ENCODE measurements at regions not wholly inside any gene's neighbourhood (a gene's known extent, or its start where the extent isn't known, plus 50 kb on each side); places are given as distances from the start of the nearest gene placed in this dataset.

GRCh38 chr6:139832493-139833305 lies 458.3 kb upstream of the CITED2 start:
- no peak for DNase-seq (ENCODE audit: low read depth, low spot score)

- DNase-seq (ENCODE audit: low read depth, low spot score): no peak
Observed at GRCh38 chr6:139829576-139829975, 455.1 kb upstream of the CITED2 start.

- no peak for DNase-seq (ENCODE audit: low read depth, low spot score)
Observed at GRCh38 chr6:139828751-139829519, 454.5 kb upstream of the CITED2 start.

GRCh38 chr6:139825935-139826374 lies 451.5 kb upstream of the CITED2 start:
- DNase-seq (ENCODE audit: low read depth, low spot score): no peak

GRCh38 chr6:139824864-139825263 lies 450.4 kb upstream of the CITED2 start:
- no peak for DNase-seq (ENCODE audit: low read depth, low spot score)

- DNase-seq (ENCODE audit: low read depth, low spot score): no peak
Observed at GRCh38 chr6:139823808-139824126, 449.3 kb upstream of the CITED2 start.

- DNase-seq (ENCODE audit: low read depth, low spot score): no peak
Observed at GRCh38 chr6:139823099-139823807, 448.8 kb upstream of the CITED2 start.

GRCh38 chr6:139821676-139822223 lies 447.3 kb upstream of the CITED2 start:
- DNase-seq (ENCODE audit: low read depth, low spot score): no peak

GRCh38 chr6:139820210-139820609 lies 445.8 kb upstream of the CITED2 start:
- DNase-seq (ENCODE audit: low read depth, low spot score): no peak

GRCh38 chr6:139819776-139820175 lies 445.3 kb upstream of the CITED2 start:
- no peak for DNase-seq (ENCODE audit: low read depth, low spot score)

GRCh38 chr6:139812939-139813338 lies 438.5 kb upstream of the CITED2 start:
- DNase-seq (ENCODE audit: low read depth, low spot score): no peak

- DNase-seq (ENCODE audit: low read depth, low spot score): no peak
Observed at GRCh38 chr6:139801571-139802321, 427.3 kb upstream of the CITED2 start.

GRCh38 chr6:139800837-139801236 lies 426.4 kb upstream of the CITED2 start:
- no peak for DNase-seq (ENCODE audit: low read depth, low spot score)

- no peak for DNase-seq (ENCODE audit: low read depth, low spot score)
Observed at GRCh38 chr6:139790527-139790926, 416.1 kb upstream of the CITED2 start.

- DNase-seq (ENCODE audit: low read depth, low spot score): no peak
Observed at GRCh38 chr6:139784222-139784769, 409.8 kb upstream of the CITED2 start.

GRCh38 chr6:139779988-139780774 lies 405.7 kb upstream of the CITED2 start:
- DNase-seq (ENCODE audit: low read depth, low spot score): no peak

- no peak for DNase-seq (ENCODE audit: low read depth, low spot score)
Observed at GRCh38 chr6:139778688-139779087, 404.2 kb upstream of the CITED2 start.

GRCh38 chr6:139778106-139778505 lies 403.7 kb upstream of the CITED2 start:
- DNase-seq (ENCODE audit: low read depth, low spot score): no peak

- DNase-seq (ENCODE audit: low read depth, low spot score): no peak
Observed at GRCh38 chr6:139777202-139777970, 402.9 kb upstream of the CITED2 start.
